GM23338 (cell line): ENCODE measurements at regions not wholly inside any gene's neighbourhood (a gene's known extent, or its start where the extent isn't known, plus 50 kb on each side); places are given as distances from the start of the nearest gene placed in this dataset.

Source experiments
- ATAC-seq: fragments of 200-7000 bp; cut with Tn5 transposase; 3 replicates; pipeline ENCODE4 v1.9.1; 2020
- DNase-seq: peaks from one replicate; pipeline ENCODE4 v3.0.0-alpha.2; 2015; ENCODE audit warnings: low spot score
- H2AFZ ChIP-seq: fragments of 200-600 bp; sonication (generic); 2 replicates; pipeline ENCODE4 v1.8.0; 2016; ENCODE audit warnings: antibody characterized with exemption, mild to moderate bottlenecking, moderate library complexity
- H3F3A ChIP-seq: fragments of 200-600 bp; sonication (generic); replicated peaks from 2 replicates; pipeline ENCODE4 v1.8.0; 2017; ENCODE audit warnings: antibody characterized with exemption, mixed run types, low read depth
- H3K27ac ChIP-seq: fragments of 200-600 bp; sonication (generic); 2 replicates; pipeline ENCODE4 v1.6.1; 2016; ENCODE audit warnings: low read depth
- H3K27me3 ChIP-seq: fragments of 200-600 bp; sonication (generic); 2 replicates; pipeline ENCODE4 v1.8.0; 2016; ENCODE audit warnings: mild to moderate bottlenecking, mixed run types, moderate library complexity; ENCODE audit not compliant: insufficient read depth
- H3K36me3 ChIP-seq: fragments of 200-600 bp; sonication (generic); 2 replicates; pipeline ENCODE4 v1.8.0; 2016; ENCODE audit warnings: mild to moderate bottlenecking; ENCODE audit not compliant: insufficient read depth
- H3K4me1 ChIP-seq: fragments of 200-600 bp; sonication (generic); 2 replicates; pipeline ENCODE4 v1.8.0; 2016; ENCODE audit warnings: mild to moderate bottlenecking, moderate library complexity; ENCODE audit not compliant: insufficient read depth
- H3K4me2 ChIP-seq: fragments of 200-600 bp; sonication (generic); 2 replicates; pipeline ENCODE4 v1.7.1; 2017; ENCODE audit warnings: mixed run types
- H3K4me3 ChIP-seq: fragments of 200-600 bp; sonication (generic); 2 replicates; pipeline ENCODE4 v1.6.1; 2016; ENCODE audit warnings: mixed run types
- H3K79me2 ChIP-seq: fragments of 200-600 bp; sonication (generic); replicated peaks from 2 replicates; pipeline ENCODE4 v1.8.0; 2017; ENCODE audit warnings: mild to moderate bottlenecking; ENCODE audit not compliant: insufficient read depth
- H3K9me2 ChIP-seq: fragments of 200-600 bp; sonication (generic); 2 replicates; pipeline ENCODE4 v1.8.0; 2017; ENCODE audit not compliant: insufficient read depth
- H4K20me1 ChIP-seq: fragments of 200-600 bp; sonication (generic); replicated peaks from 2 replicates; pipeline ENCODE4 v1.8.0; 2017; ENCODE audit warnings: mild to moderate bottlenecking; ENCODE audit not compliant: insufficient read depth
- H3K27ac Mint-ChIP-seq: 2 replicates; pipeline ENCODE4 v1.8.0; 2020; ENCODE audit warnings: inconsistent platforms, mild to moderate bottlenecking, moderate library complexity, mixed read lengths
- H3K27me3 Mint-ChIP-seq: 3 replicates; pipeline ENCODE4 v1.8.0; 2022; ENCODE audit warnings: low read depth, mild to moderate bottlenecking, moderate library complexity, mixed read lengths, inconsistent platforms; ENCODE audit not compliant: insufficient read depth, poor library complexity
- H3K36me3 Mint-ChIP-seq: 3 replicates; pipeline ENCODE4 v1.8.0; 2021; ENCODE audit warnings: low read depth, mild to moderate bottlenecking, inconsistent platforms, moderate library complexity, mixed read lengths
- H3K4me1 Mint-ChIP-seq: 3 replicates; pipeline ENCODE4 v1.8.0; 2020; ENCODE audit warnings: mild to moderate bottlenecking, inconsistent platforms, mixed read lengths
- H3K4me3 Mint-ChIP-seq: 3 replicates; pipeline ENCODE4 v1.8.0; 2021; ENCODE audit warnings: moderate library complexity, mild to moderate bottlenecking, inconsistent platforms, mixed read lengths
- H3K9me3 Mint-ChIP-seq: 3 replicates; pipeline ENCODE4 v1.8.0; 2020; ENCODE audit warnings: moderate library complexity, mild to moderate bottlenecking, inconsistent platforms, mixed read lengths
- CREB1 ChIP-seq: fragments of 250-450 bp; sonication (Bioruptor Pico); IDR thresholded peaks from 2 replicates; pipeline ENCODE4 v1.5.0; 2020; ENCODE audit warnings: low read depth, mild to moderate bottlenecking, moderate library complexity
- CTCF ChIP-seq, 2 experiments: fragments of 200-600 bp in 1 of 2; sonication (generic) in 1 of 2; conservative IDR thresholded peaks; 2 replicates each; pipeline versions ENCODE4 v1.5.1 to v1.6.1; 2016 to 2017; ENCODE audit warnings: antibody characterized with exemption in 2 of 2, low read depth in 2 of 2, mild to moderate bottlenecking in 2 of 2, moderate library complexity in 1 of 2
- ETS1 ChIP-seq: IDR thresholded peaks from 2 replicates; pipeline ENCODE4 v1.6.1; 2016; ENCODE audit warnings: antibody characterized with exemption
- EZH2 ChIP-seq: fragments of 200-600 bp; sonication (generic); IDR thresholded peaks from one replicate; pipeline ENCODE4 v1.8.0; 2017; ENCODE audit warnings: antibody characterized with exemption, mild to moderate bottlenecking, low read depth; ENCODE audit not compliant: unreplicated experiment
- EZH2phosphoT487 ChIP-seq: fragments of 200-600 bp; sonication (generic); IDR thresholded peaks from one replicate; pipeline ENCODE4 v1.8.1; 2018; ENCODE audit warnings: antibody characterized with exemption; ENCODE audit not compliant: unreplicated experiment
- JUNB ChIP-seq: IDR thresholded peaks from one replicate; pipeline ENCODE4 v1.6.1; 2016; ENCODE audit warnings: antibody characterized with exemption; ENCODE audit not compliant: unreplicated experiment
- NANOG ChIP-seq: IDR thresholded peaks from 2 replicates; pipeline ENCODE4 v1.6.1; 2016; ENCODE audit warnings: antibody characterized with exemption, borderline replicate concordance
- POLR2AphosphoS5 ChIP-seq: IDR thresholded peaks from 2 replicates; pipeline ENCODE4 v1.6.1; 2016; ENCODE audit warnings: antibody characterized with exemption, low read depth
- REST ChIP-seq: IDR thresholded peaks from one replicate; pipeline ENCODE4 v1.6.1; 2018; ENCODE audit warnings: antibody characterized with exemption; ENCODE audit not compliant: unreplicated experiment
- STAT1 ChIP-seq: IDR thresholded peaks from one replicate; pipeline ENCODE4 v1.6.1; 2016; ENCODE audit warnings: antibody characterized with exemption; ENCODE audit not compliant: unreplicated experiment
- ZNF114 ChIP-seq: fragments of 250-450 bp; sonication (Bioruptor Pico); IDR thresholded peaks from 2 replicates; pipeline ENCODE4 v1.5.0; 2020; ENCODE audit warnings: mild to moderate bottlenecking, moderate library complexity
- ZNF331 ChIP-seq: fragments of 250-450 bp; sonication (Bioruptor Pico); IDR thresholded peaks from 2 replicates; pipeline ENCODE4 v1.5.0; 2020; ENCODE audit warnings: low read depth, mild to moderate bottlenecking, moderate library complexity
- ZNF462 ChIP-seq: fragments of 250-450 bp; sonication (Bioruptor Pico); IDR thresholded peaks from 2 replicates; pipeline ENCODE4 v1.5.0; 2020; ENCODE audit warnings: mild to moderate bottlenecking, moderate library complexity

- ATAC-seq (no peak), DNase-seq (no peak)
- no peaks in the 10 kb centered on the region for H3K27me3 Mint-ChIP-seq
- no peak overlapping the region for H3K4me3 ChIP-seq
- H3K9me2 ChIP-seq, result peaks cover 5% of the 10 kb centered on the region
- H3K4me2 ChIP-seq, result no peak overlapping the region
- H4K20me1 ChIP-seq, result no peaks in the 10 kb centered on the region
- no peaks in the 10 kb centered on the region for H3K79me2 ChIP-seq
- H3F3A ChIP-seq, result no peaks in the 10 kb centered on the region
- H2AFZ ChIP-seq, result no peak overlapping the region
- H3K27ac ChIP-seq, result no peak overlapping the region
- no peaks in the 10 kb centered on the region for H3K4me1 ChIP-seq
- H3K27ac Mint-ChIP-seq, result no peak overlapping the region
- H3K9me3 Mint-ChIP-seq, result no peaks in the 10 kb centered on the region
- no peaks in the 10 kb centered on the region for H3K27me3 ChIP-seq
- no peak for TF ChIP-seq REST
- no peak for TF ChIP-seq CTCF (conservative IDR thresholded peaks at IDR 0.05; ENCODE audit: low read depth in 2 of 2)
- TF ChIP-seq EZH2phosphoT487, result no peak
- no peak for TF ChIP-seq STAT1
- TF ChIP-seq JUNB, result no peak
- no peak for TF ChIP-seq POLR2AphosphoS5
- no peak for TF ChIP-seq NANOG
- no peak for TF ChIP-seq ZNF114 (CRISPR knock-in tag)
- TF ChIP-seq EZH2, result no peak
- no peak for TF ChIP-seq ZNF462
- no peak for TF ChIP-seq ETS1
- TF ChIP-seq CREB1 (CRISPR knock-in tag), result no peak
- TF ChIP-seq ZNF331 (CRISPR knock-in tag), result no peak
- no peaks in the 10 kb centered on the region for H3K36me3 ChIP-seq
- H3K4me3 Mint-ChIP-seq, result no peak overlapping the region
- peaks cover 3% of the 10 kb centered on the region; the same call in 1 of the 3 replicates for H3K4me1 Mint-ChIP-seq
- H3K36me3 Mint-ChIP-seq, result no peaks in the 10 kb centered on the region
Measured at GRCh38 chr18:1371724-1372123, 467.1 kb downstream of the ADCYAP1 start.
